Uterus (tissue), 2 donors: ENCODE measurements at regions not wholly inside any gene's neighbourhood (a gene's known extent, or its start where the extent isn't known, plus 50 kb on each side); places are given as distances from the start of the nearest gene placed in this dataset.

Experiments
- CTCF ChIP-seq, 4 experiments: fragments of 200-600 bp in 2 of 4; fragments of 450-650 bp in 2 of 4; sonication (generic) in 2 of 4; IDR thresholded peaks; one replicate each; pipeline ENCODE4 v1.5.1; 2016 to 2019; ENCODE audit warnings: antibody characterized with exemption in 4 of 4, mild to moderate bottlenecking in 2 of 4, moderate library complexity in 1 of 4
- POLR2A ChIP-seq, 2 donors: fragments of 450-650 bp; IDR thresholded peaks; one replicate each; pipeline ENCODE4 v1.6.1; 2016; ENCODE audit warnings: antibody characterized with exemption in 2 of 2, mild to moderate bottlenecking in 1 of 2, moderate library complexity in 1 of 2

- TF ChIP-seq CTCF (IDR thresholded peaks at IDR 0.05): no peak
- TF ChIP-seq POLR2A (IDR thresholded peaks at IDR 0.05): no peak
Observed at GRCh38 chr3:21132896-21133295, 618.1 kb downstream of the ZNF385D start.
